Endothelial cell of umbilical vein (primary cell): ENCODE measurements at regions not wholly inside any gene's neighbourhood (a gene's known extent, or its start where the extent isn't known, plus 50 kb on each side); places are given as distances from the start of the nearest gene placed in this dataset.

ENCODE experiments used
- BruUV-seq: library from RNA; stranded (reverse); fragments of 400-500 nt; replicated peaks from 2 replicates; lab custom pipeline; 2021; lab: Mats Ljungman, UMichigan
- CTCF ChIA-PET: fragments of 300-600, 350-600 bp; sonication (Branson Sonifier 250); formaldehyde crosslinking; loops from one replicate; lab custom pipeline; 2021; ENCODE audit warnings: antibody characterized with exemption, inconsistent platforms; lab: Charles Lee
- POLR2A ChIA-PET: fragments of 300-600, 350-600 bp; sonication (Branson Sonifier 250); formaldehyde crosslinking; loops from one replicate; lab custom pipeline; 2021; ENCODE audit warnings: antibody characterized with exemption, inconsistent platforms; lab: Charles Lee
- DNase-seq: peaks from one replicate; pipeline ENCODE4 v3.0.0-alpha.2; 2011; ENCODE audit warnings: low read depth, low spot score
- FAIRE-seq: peaks from 2 replicates; lab custom pipeline; 2011; peaks lifted over from hg19 to GRCh38; lab: Jason Lieb, UNC
- H2AFZ ChIP-seq: 2 replicates; pipeline ENCODE4 v1.6.0; 2012; ENCODE audit warnings: low read depth, low read length, control low read depth, inconsistent platforms
- H3K27ac ChIP-seq: 2 replicates; pipeline ENCODE4 v1.5.1; 2011; ENCODE audit warnings: low read depth, mild to moderate bottlenecking, control low read depth, low read length, moderate library complexity; ENCODE audit not compliant: insufficient read depth
- H3K27me3 ChIP-seq, 2 experiments: 2 replicates each; pipeline versions ENCODE4 v1.6.0 to v1.6.1; 2011; ENCODE audit warnings: low read length in 2 of 2, mixed read lengths in 1 of 2; ENCODE audit not compliant: control insufficient read depth in 2 of 2, insufficient read depth in 2 of 2
- H3K36me3 ChIP-seq, 2 experiments: 2 replicates in 1 of 2; 3 replicates in 1 of 2; pipeline ENCODE4 v1.5.1; 2011; ENCODE audit warnings: low read length in 2 of 2, mild to moderate bottlenecking in 1 of 2, moderate library complexity in 1 of 2; ENCODE audit not compliant: control insufficient read depth in 2 of 2, insufficient read depth in 2 of 2; ENCODE audit errors: extremely low read depth in 1 of 2
- H3K4me1 ChIP-seq: 3 replicates; pipeline ENCODE4 v1.5.1; 2011; ENCODE audit warnings: mild to moderate bottlenecking, low read length; ENCODE audit not compliant: control insufficient read depth, insufficient read depth; ENCODE audit errors: extremely low read depth
- H3K4me2 ChIP-seq: 2 replicates; pipeline ENCODE4 v1.6.1; 2011; ENCODE audit warnings: low read length, control low read depth, mixed read lengths; ENCODE audit not compliant: insufficient read depth
- H3K4me3 ChIP-seq, 3 experiments: fragments of 200-600 bp in 1 of 3; sonication (generic), shearing (Covaris generic) in 1 of 3; replicated peaks in 1 of 3; 2 replicates each; pipeline ENCODE4 v1.5.1; 2011 to 2016; ENCODE audit warnings: control low read depth in 3 of 3, low read length in 3 of 3, mild to moderate bottlenecking in 2 of 3, inconsistent platforms in 1 of 3, low read depth in 1 of 3, moderate library complexity in 1 of 3; ENCODE audit not compliant: insufficient read depth in 1 of 3
- H3K79me2 ChIP-seq: 2 replicates; pipeline ENCODE4 v1.6.0; 2012; ENCODE audit warnings: low read length, inconsistent platforms; ENCODE audit not compliant: control insufficient read depth, insufficient read depth
- H3K9ac ChIP-seq: replicated peaks from 2 replicates; pipeline ENCODE3; 2011; ENCODE audit warnings: low read length, control low read depth; ENCODE audit not compliant: insufficient read depth; ENCODE audit errors: extremely low read depth
- H3K9me1 ChIP-seq: replicated peaks from 3 replicates; pipeline ENCODE4 v1.6.0; 2011; ENCODE audit warnings: mild to moderate bottlenecking, low read length; ENCODE audit not compliant: control insufficient read depth, insufficient read depth; ENCODE audit errors: extremely low read depth
- H3K9me3 ChIP-seq: replicated peaks from 2 replicates; pipeline ENCODE4 v1.5.1; 2012; ENCODE audit warnings: low read length, inconsistent platforms; ENCODE audit not compliant: control insufficient read depth, insufficient read depth
- H4K20me1 ChIP-seq: replicated peaks from 2 replicates; pipeline ENCODE3; 2011; ENCODE audit warnings: mild to moderate bottlenecking, low read length; ENCODE audit not compliant: control insufficient read depth, insufficient read depth; ENCODE audit errors: extremely low read depth
- CTCF ChIP-seq, 2 donors: IDR thresholded peaks; 1 replicate in 1 of 2; 2 replicates in 1 of 2; pipeline ENCODE4 v1.5.1; 2011; ENCODE audit warnings: low read length in 2 of 2, mild to moderate bottlenecking in 2 of 2, moderate library complexity in 2 of 2, control low read depth in 1 of 2, inconsistent platforms in 1 of 2, low read depth in 1 of 2; ENCODE audit not compliant: insufficient read depth in 1 of 2; ENCODE audit errors: extremely low read depth in 1 of 2
- JUN ChIP-seq: IDR thresholded peaks from 2 replicates; pipeline ENCODE4 v1.6.1; 2011; ENCODE audit warnings: borderline replicate concordance, low read depth; ENCODE audit not compliant: insufficient read length, insufficient read depth
- dilution Hi-C: fragments of 300-500 bp; cut with MboI; formaldehyde crosslinking; loops from one replicate; pipeline ENCODE4 v1.15.0; 2019; ENCODE audit warnings: low sequenced_read_pairs; ENCODE audit not compliant: extremely low pct_ligation_motif_present
- intact Hi-C: fragments of 100-400 bp; cut with micrococcal nuclease; formaldehyde crosslinking; loops from one replicate; pipeline ENCODE4 v1.10.0; 2022
- TF ChIP-seq, protein P1 (sequence below): IDR thresholded peaks from 2 replicates; pipeline ENCODE4 v1.6.1; 2011; ENCODE audit not compliant: insufficient read depth, insufficient read length

- Histone ChIP-seq H3K4me2 (no peak overlapping the region), H3K9me1 (no peaks in the 10 kb centered on the region), H3K27me3 (no peaks in the 10 kb centered on the region), H3K4me3 (no peak overlapping the region), H4K20me1 (no peaks in the 10 kb centered on the region), H3K36me3 (no peaks in the 10 kb centered on the region), H3K79me2 (no peaks in the 10 kb centered on the region), H3K9me3 (no peaks in the 10 kb centered on the region), H3K27ac (no peak overlapping the region), H3K4me1 (no peaks in the 10 kb centered on the region), H3K9ac (no peak overlapping the region), H2AFZ (no peak overlapping the region)
- TF ChIP-seq CTCF (IDR thresholded peaks at IDR 0.05; ENCODE audit: extremely low read depth in 1 of 2, insufficient read depth in 1 of 2, low read depth in 1 of 2, low read length in 2 of 2): no peak
- no peak for DNase-seq
- BruUV-seq: no TSS peak
- ChIA-PET CTCF (no interaction called here), POLR2A (no interaction called here)
- intact Hi-C loops (no loop called here), dilution Hi-C loops (no loop called here)
- FAIRE-seq: no peak
Measured at GRCh38 chr1:30151119-30151518, 572.3 kb downstream of the MATN1 start.

DNA sequence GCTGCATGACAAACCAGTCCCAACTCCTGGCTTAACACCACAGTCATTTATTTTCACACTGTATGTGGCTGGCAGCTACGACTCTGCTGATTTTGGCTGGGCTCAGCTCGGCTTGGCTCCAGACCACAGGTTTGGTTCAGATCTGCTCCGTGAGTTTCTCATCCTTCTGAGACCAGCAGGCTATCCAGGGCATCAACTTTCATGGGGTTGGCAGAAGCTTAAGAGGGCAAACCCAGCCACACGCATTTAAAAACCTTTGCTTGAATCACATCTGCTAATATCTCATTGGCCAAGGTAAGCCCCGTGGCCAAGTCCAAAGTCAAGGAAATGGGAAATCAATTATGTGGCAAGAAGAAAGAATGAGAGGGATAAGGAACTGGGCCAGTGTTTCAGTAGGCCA lies 574.2 kb downstream of the MATN1 start:
- FAIRE-seq: no peak

More for the DNA sequence above, 574.2 kb downstream of the MATN1 start:
- intact Hi-C loops: no loop called here
- dilution Hi-C loops: no loop called here
- no peak overlapping the region for H2AFZ ChIP-seq
- CTCF ChIA-PET: no interaction called here
- no peaks in the 10 kb centered on the region for H4K20me1 ChIP-seq
- H3K4me1 ChIP-seq: no peaks in the 10 kb centered on the region
- no TSS peak for BruUV-seq
- no peaks in the 10 kb centered on the region for H3K9me1 ChIP-seq
- no peak overlapping the region for H3K4me3 ChIP-seq
- no peak overlapping the region for H3K9ac ChIP-seq
- DNase-seq: no peak
- no peaks in the 10 kb centered on the region for H3K9me3 ChIP-seq
- no peak for TF ChIP-seq JUN
- TF ChIP-seq, protein P1, sequence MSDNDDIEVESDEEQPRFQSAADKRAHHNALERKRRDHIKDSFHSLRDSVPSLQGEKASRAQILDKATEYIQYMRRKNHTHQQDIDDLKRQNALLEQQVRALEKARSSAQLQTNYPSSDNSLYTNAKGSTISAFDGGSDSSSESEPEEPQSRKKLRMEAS: no peak
- H3K27me3 ChIP-seq: no peaks in the 10 kb centered on the region
- no peaks in the 10 kb centered on the region for H3K36me3 ChIP-seq
- POLR2A ChIA-PET: no interaction called here
- no peak overlapping the region for H3K27ac ChIP-seq
- no peaks in the 10 kb centered on the region for H3K79me2 ChIP-seq
- H3K4me2 ChIP-seq: no peak overlapping the region
